A673 (cell line): ENCODE measurements at regions not wholly inside any gene's neighbourhood (a gene's known extent, or its start where the extent isn't known, plus 50 kb on each side); places are given as distances from the start of the nearest gene placed in this dataset.

ENCODE experiments used
- CTCF ChIP-seq: fragments of 300-800, 200-600 bp; sonication (generic); conservative IDR thresholded peaks from 2 replicates; pipeline ENCODE4 v1.5.1; 2017; ENCODE audit warnings: low read depth, mild to moderate bottlenecking, antibody characterized with exemption, low read length, moderate library complexity, mixed read lengths
- EZH2 ChIP-seq: fragments of 200-600 bp; sonication (generic); IDR thresholded peaks from 2 replicates; pipeline ENCODE4 v1.6.1; 2017; ENCODE audit warnings: borderline replicate concordance, low read depth, mild to moderate bottlenecking, mixed read lengths, antibody characterized with exemption, low read length; ENCODE audit not compliant: poor library complexity, severe bottlenecking

GRCh38 chr4:41394481-41394894 is 137.8 kb downstream of the UCHL1 start:
- no peak for TF ChIP-seq CTCF
- no peak for TF ChIP-seq EZH2
